ENCODE measurements at regions not wholly inside any gene's neighbourhood (a gene's known extent, or its start where the extent isn't known, plus 50 kb on each side); places are given as distances from the start of the nearest gene placed in this dataset.
"Not testable (repeated sequence)": the region's sequence is repeated elsewhere in the genome, so short reads cannot be mapped to it uniquely, and the experiment has no call there.

DNA sequence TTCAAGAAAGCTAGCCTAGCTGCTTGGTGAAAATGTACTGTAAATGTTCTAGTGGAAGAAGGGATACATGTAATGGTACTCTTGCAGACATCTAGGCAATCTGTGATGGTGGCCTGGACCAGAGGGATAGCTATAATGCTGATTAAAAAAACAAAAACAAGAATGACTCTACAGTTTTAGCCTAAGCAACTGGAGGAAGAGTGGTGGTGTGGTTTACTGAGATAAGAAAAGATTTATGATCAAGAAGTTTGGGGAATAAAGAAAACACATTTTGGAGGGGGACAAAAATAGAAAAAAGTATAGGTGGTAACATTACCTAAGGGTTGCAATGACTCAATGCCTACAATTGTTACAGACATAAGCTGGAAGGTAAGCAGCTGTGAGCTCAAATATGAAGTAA, 1080.7 kb upstream of the CELF4 start:
- DNase-seq: no peak

DNA sequence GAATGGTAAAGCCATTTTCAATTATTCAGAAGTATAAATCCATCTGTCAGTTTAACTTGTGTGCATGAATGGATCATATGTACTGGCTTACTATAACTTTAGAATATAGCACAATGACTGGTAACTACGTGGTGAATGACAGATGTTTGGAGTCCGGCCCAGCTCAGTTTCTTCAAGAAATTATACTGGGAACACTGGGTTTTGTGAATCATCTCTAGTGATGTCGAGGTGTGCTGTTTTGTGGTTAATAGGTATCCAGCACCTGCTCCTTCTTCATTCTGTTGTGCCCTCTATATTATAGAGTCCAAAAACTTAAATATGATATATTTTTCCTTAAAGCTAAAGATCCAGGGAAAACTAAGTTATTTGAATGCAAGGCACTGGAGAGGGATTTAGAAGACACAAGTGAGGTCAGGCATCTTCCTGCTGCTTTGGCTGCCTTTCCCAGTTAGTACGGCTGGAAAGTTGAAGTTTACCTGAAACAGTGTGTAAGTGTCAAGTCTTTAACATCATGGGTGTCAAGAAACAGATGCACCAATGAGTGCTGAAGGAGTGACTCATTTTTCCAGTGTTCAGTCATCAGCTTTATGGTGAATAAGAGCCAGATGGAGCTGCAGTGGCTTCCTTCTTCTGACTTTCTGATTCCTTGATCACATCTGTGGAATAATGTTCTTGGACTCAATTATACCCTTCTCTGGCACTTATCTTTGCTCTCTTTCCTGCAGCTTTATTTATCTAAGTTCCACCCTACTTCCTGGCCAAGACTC, 1079.5 kb upstream of the CELF4 start:
- DNase-seq: no peak

- no peak for DNase-seq
These were observed 1077.1 kb upstream of the CELF4 start for GRCh38 chr18:38642711-38643110.

GRCh38 chr18:38639700-38640099, 1074.1 kb upstream of the CELF4 start:
- DNase-seq: not testable (repeated sequence)

- no peak for DNase-seq
These were observed 1070.3 kb upstream of the CELF4 start for GRCh38 chr18:38635709-38636430.

GRCh38 chr18:38634117-38634516, 1068.5 kb upstream of the CELF4 start:
- no peak for DNase-seq

DNA sequence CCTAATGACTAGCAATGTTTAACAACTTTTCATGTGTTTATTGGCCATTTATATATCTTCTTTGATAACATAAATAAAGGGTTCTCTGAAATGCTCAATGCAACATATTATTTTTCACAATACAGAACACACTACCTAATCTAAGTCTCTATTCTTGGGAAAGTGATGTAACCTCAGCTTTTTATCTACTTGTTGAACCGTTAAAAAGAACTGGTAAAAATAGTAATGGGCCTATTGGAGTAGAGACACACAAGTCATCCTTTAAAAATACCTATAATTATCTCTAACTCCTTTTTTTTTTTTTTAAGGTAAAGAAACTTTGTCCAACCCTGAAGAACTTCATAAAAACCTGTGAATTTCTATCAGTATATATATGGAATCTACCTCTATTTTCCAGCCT, 1067.7 kb upstream of the CELF4 start:
- DNase-seq: no peak

- DNase-seq: no peak
These were observed 1053.5 kb upstream of the CELF4 start for GRCh38 chr18:38619129-38619528.

- DNase-seq: no peak
These were observed 1050.7 kb upstream of the CELF4 start for GRCh38 chr18:38616306-38616705.

DNA sequence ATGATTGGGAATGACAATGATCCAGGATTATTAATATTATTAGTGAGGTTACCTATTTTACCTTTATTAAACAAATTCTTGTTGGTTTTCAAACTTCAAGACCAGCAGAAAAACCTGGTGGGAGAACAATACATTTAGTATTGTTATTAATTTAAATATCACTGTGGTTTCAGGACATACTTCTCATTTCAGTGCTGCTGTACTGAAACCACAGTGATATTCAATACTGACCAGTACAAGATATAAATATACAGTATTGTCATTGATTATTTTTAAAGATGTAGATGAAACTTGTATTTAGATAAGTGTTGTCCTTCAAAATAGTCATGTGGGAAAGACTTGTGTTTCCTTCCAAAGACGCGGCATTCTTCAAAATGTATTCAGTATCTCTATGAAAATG, 1047.3 kb upstream of the CELF4 start:
- no peak for DNase-seq

DNA sequence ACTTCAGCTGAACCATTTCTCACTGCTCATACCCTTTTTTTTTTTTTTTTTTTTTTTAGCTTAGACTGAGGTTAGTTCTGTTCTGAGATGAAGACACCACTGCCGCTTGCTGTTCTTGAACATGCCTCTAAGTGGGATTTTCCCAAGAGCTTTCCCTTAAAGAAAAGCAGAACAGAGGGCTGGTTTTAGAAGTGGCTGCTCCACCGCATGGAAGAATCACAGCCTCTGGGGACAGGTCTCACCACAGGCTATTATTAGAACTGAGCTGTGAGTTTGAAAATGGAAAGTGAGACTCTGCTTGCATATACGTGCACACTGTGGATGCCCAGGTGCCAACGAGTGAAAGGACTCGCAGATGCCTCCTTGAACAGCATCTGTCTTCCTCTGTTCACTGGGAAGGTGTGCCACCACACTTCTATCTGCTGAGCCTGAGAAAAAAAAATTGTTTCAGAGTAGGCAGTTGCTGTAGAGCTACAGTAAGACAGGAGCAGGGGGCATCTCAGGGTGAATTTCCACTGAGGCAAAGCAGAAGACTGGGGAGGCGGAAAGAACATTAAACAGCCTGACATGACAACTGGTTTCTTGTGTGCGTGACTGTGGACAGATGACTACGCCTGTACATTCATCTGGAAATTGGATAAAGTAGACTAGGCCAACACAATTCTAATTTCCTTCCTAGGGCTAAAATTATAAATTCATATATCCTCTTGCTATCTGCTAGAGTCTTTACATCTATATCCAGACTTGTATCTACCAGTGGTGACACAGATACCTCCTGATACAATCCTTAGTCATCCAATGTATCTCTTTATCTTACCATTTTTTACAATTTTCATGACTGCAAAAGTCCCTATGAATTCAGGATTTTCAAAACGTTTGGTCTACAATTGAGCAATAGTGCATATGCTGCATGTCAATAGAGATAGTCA, 1045.7 kb upstream of the CELF4 start:
- DNase-seq: no peak

- no peak for DNase-seq
These were observed 1041.2 kb upstream of the CELF4 start for GRCh38 chr18:38606841-38607240.

DNA sequence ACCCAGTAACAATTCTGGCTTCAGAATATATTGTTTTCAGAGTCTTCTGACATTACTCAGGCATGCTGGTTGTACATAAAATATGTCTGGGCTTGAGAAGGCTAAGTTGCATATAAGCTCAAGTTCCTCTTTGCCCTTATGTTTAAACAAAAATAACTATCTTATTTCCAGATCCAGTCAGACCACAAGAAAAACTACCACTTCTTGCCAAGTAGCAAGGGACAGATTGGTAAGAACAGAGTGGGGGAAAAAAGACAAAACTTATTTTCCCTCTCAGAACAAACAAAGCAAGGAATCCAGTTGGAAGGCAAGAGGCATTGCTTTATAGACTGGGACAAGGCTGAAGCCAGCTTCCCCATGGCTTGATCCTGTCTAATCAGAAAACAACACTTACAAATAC, 1036.7 kb upstream of the CELF4 start:
- DNase-seq: no peak

GRCh38 chr18:38587571-38587970, 1022.0 kb upstream of the CELF4 start:
- DNase-seq: no peak

DNA sequence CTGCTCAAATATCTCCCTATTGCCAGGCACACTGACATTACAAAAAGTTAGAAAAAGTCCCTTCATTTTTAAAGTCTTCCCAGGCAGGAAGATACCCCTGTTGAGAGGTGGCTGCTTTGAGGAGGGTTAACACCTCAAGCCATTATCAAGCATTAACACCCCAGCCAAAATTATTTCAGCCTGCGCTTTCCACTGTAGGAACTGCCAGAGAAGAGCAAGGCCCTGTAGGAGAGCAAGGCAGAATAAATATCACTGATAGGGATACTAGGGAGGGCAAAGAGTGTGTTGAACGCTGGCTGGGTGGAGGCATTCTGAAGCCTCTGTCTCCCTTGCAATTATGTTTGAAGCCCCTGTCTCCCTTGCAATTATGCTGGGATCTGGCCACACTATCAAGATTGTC, 1020.7 kb upstream of the CELF4 start:
- DNase-seq: no peak

DNA sequence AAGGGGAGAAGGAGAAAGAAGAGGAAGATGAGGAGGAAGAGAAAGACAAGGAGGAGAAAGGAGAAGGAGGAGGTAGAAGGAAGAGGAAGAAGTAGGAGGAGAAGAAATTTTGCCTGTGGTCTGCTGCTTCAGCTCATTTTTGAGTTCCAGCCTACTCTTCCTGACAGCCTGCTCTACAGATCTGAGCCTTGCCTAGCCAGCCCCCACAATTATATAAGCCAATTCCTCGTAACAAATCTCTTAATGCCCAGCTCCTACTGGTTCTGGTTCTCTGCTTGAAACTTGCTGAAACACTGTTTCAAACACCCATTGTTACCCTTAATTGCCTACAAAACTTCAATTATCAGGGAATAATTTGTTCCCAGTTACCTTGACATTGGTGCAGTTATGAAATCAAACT, 1014.2 kb upstream of the CELF4 start:
- DNase-seq: no peak

GRCh38 chr18:38576916-38577315, 1011.3 kb upstream of the CELF4 start:
- DNase-seq: no peak

GRCh38 chr18:38576349-38576748, 1010.8 kb upstream of the CELF4 start:
- DNase-seq: no peak

DNA sequence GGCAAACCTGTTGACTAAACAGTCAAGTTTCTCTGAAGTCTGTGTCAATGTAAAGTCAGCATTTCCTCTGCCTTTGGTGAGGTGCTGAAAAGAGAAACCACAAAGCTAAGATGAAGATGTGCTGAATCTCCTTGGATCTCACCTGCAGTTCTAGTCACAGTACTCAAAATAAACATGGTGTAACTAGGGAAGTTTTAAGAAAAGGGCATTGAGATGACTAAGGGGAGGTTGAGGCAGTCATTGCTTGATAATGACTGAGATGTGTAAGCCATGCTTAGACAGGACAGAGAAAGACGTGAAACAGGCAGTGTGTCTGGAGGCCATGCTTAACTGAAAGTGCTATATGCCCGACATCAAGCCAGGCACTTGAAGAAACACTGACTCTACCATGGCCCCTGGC, 1010.0 kb upstream of the CELF4 start:
- DNase-seq: no peak

GRCh38 chr18:38575023-38575422, 1009.4 kb upstream of the CELF4 start:
- no peak for DNase-seq

GRCh38 chr18:38572554-38573111, 1007.0 kb upstream of the CELF4 start:
- DNase-seq: no peak

- no peak for DNase-seq
These were observed 1006.1 kb upstream of the CELF4 start for GRCh38 chr18:38571651-38572050.

GRCh38 chr18:38565513-38565912, 999.9 kb upstream of the CELF4 start:
- no peak for DNase-seq

All from activated effector memory CD4-positive, alpha-beta T cell treated with anti-CD3 and anti-CD28 coated beads, Interleukin-2, amount 50 U/mL, for 16 hours (primary cell).